ENCODE measurements at regions not wholly inside any gene's neighbourhood (a gene's known extent, or its start where the extent isn't known, plus 50 kb on each side); places are given as distances from the start of the nearest gene placed in this dataset.

DNA sequence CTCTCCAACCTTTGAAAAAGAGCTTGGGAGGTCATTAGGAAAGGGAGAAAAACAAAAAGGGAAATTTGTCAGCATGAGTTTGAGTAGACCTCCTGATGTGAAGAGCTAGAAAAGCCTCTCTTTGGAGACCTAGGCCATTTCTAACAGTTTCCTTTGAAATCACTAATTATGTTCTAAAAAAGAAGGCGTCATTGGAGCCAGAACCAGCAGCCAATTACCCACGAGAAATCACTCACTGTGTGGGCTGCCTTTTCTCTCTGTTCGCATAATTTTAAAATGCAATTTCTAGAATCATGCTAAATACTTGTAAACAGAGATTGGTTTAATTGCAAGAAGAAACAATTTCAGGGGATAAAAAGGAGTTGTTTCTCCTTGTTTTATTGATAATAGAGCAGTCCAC is 246.3 kb upstream of the GATB start:
- Histone ChIP-seq H3K79me2 (ENCODE audit: insufficient read depth, low read length) (no peaks in the 10 kb centered on the region), H3K9me3 (ENCODE audit: insufficient read depth, low read depth, low read length) (no peaks in the 10 kb centered on the region), H2AFZ (ENCODE audit: low read length) (no peak overlapping the region), H3K4me2 (ENCODE audit: low read depth, low read length, poor library complexity, severe bottlenecking) (no peak overlapping the region), H3K27me3 (ENCODE audit: insufficient read depth, low read length, poor library complexity, severe bottlenecking) (no peaks in the 10 kb centered on the region), H3K9me2 (replicated peaks; ENCODE audit: low read depth, low read length) (no peaks in the 10 kb centered on the region), H3K4me3 (ENCODE audit: low read length, poor library complexity, severe bottlenecking) (no peak overlapping the region), H3K4me1 (ENCODE audit: insufficient read depth, low read length, poor library complexity, severe bottlenecking) (peaks cover 16% of the 10 kb centered on the region), H3K9ac (ENCODE audit: low read depth, low read length, poor library complexity, severe bottlenecking) (no peak overlapping the region), H3F3A (ENCODE audit: low read depth) (no peaks in the 10 kb centered on the region), H4K20me1 (ENCODE audit: insufficient read depth, low read length, poor library complexity, severe bottlenecking) (no peaks in the 10 kb centered on the region), H3K36me3 (ENCODE audit: insufficient read depth, low read length) (no peaks in the 10 kb centered on the region)
- TF ChIP-seq EZH2phosphoT487 (IDR thresholded peaks at IDR 0.05; ENCODE audit: borderline replicate concordance): no peak
- no peak for TF ChIP-seq CTCF (conservative IDR thresholded peaks at IDR 0.05; ENCODE audit: low read length)

GRCh38 chr4:152004801-152005200 is 244.0 kb upstream of the GATB start:
- Histone ChIP-seq H3K4me3 (ENCODE audit: low read length, poor library complexity, severe bottlenecking) (no peak overlapping the region), H3F3A (ENCODE audit: low read depth) (no peaks in the 10 kb centered on the region), H3K4me2 (ENCODE audit: low read depth, low read length, poor library complexity, severe bottlenecking) (no peak overlapping the region), H3K9me3 (ENCODE audit: insufficient read depth, low read depth, low read length) (no peaks in the 10 kb centered on the region), H3K27me3 (ENCODE audit: insufficient read depth, low read length, poor library complexity, severe bottlenecking) (no peaks in the 10 kb centered on the region), H3K9me2 (replicated peaks; ENCODE audit: low read depth, low read length) (no peaks in the 10 kb centered on the region), H3K79me2 (ENCODE audit: insufficient read depth, low read length) (no peaks in the 10 kb centered on the region), H3K36me3 (ENCODE audit: insufficient read depth, low read length) (no peaks in the 10 kb centered on the region), H2AFZ (ENCODE audit: low read length) (no peak overlapping the region), H3K4me1 (ENCODE audit: insufficient read depth, low read length, poor library complexity, severe bottlenecking) (peaks cover 1% of the 10 kb centered on the region), H4K20me1 (ENCODE audit: insufficient read depth, low read length, poor library complexity, severe bottlenecking) (no peaks in the 10 kb centered on the region), H3K9ac (ENCODE audit: low read depth, low read length, poor library complexity, severe bottlenecking) (no peak overlapping the region)
- TF ChIP-seq EZH2phosphoT487 (IDR thresholded peaks at IDR 0.05; ENCODE audit: borderline replicate concordance) (no peak), CTCF (conservative IDR thresholded peaks at IDR 0.05; ENCODE audit: low read length) (no peak)

DNA sequence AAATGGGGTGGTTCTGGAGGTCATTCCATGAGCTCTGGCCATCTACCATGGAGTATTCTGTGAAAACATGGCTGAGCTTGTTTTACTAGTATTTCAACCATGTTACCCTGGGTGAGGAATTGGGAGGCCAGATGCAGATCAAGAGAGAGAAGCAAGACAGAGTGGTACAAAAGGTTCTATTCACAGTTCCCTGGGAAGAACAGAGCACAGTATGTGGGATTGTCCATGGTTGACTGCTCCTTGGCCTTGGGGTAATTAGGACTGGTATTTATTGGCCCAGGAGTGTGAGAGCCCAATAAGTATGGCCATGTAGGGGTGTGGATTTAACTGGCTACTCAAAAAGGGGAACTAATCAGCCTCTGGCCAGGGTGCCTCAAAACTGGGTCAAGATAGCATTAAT is 239.7 kb upstream of the GATB start:
- Histone ChIP-seq H3K9me2 (replicated peaks; ENCODE audit: low read depth, low read length) (no peaks in the 10 kb centered on the region), H3K9ac (ENCODE audit: low read depth, low read length, poor library complexity, severe bottlenecking) (no peak overlapping the region), H3F3A (ENCODE audit: low read depth) (no peaks in the 10 kb centered on the region), H3K9me3 (ENCODE audit: insufficient read depth, low read depth, low read length) (no peaks in the 10 kb centered on the region), H3K4me3 (ENCODE audit: low read length, poor library complexity, severe bottlenecking) (no peak overlapping the region), H3K27me3 (ENCODE audit: insufficient read depth, low read length, poor library complexity, severe bottlenecking) (no peaks in the 10 kb centered on the region), H4K20me1 (ENCODE audit: insufficient read depth, low read length, poor library complexity, severe bottlenecking) (no peaks in the 10 kb centered on the region), H3K36me3 (ENCODE audit: insufficient read depth, low read length) (no peaks in the 10 kb centered on the region), H3K79me2 (ENCODE audit: insufficient read depth, low read length) (no peaks in the 10 kb centered on the region), H3K4me1 (ENCODE audit: insufficient read depth, low read length, poor library complexity, severe bottlenecking) (peaks cover 12% of the 10 kb centered on the region), H3K4me2 (ENCODE audit: low read depth, low read length, poor library complexity, severe bottlenecking) (no peak overlapping the region), H2AFZ (ENCODE audit: low read length) (no peak overlapping the region)
- TF ChIP-seq EZH2phosphoT487 (IDR thresholded peaks at IDR 0.05; ENCODE audit: borderline replicate concordance) (no peak), CTCF (conservative IDR thresholded peaks at IDR 0.05; ENCODE audit: low read length) (no peak)

Measured in Loucy (cell line).